Astrocyte (in vitro differentiated cells and primary cell): ENCODE measurements at regions not wholly inside any gene's neighbourhood (a gene's known extent, or its start where the extent isn't known, plus 50 kb on each side); places are given as distances from the start of the nearest gene placed in this dataset.
A peak's percentile ranks its signal among the peaks of the same experiment; 100 is the strongest.

ENCODE experiments used
- DNase-seq: peaks from one replicate; pipeline ENCODE4 v3.0.0-alpha.2; 2010; ENCODE audit warnings: low read depth
- FAIRE-seq: peaks from 2 replicates; lab custom pipeline; 2011; peaks lifted over from hg19 to GRCh38; lab: Jason Lieb, UNC
- H2AFZ ChIP-seq: 2 replicates; pipeline ENCODE4 v1.6.0; 2012; ENCODE audit warnings: low read depth, low read length, inconsistent platforms
- H3K27ac ChIP-seq: 2 replicates; pipeline ENCODE4 v1.5.1; 2011; ENCODE audit warnings: low read depth, low read length, inconsistent platforms
- H3K27me3 ChIP-seq: 2 replicates; pipeline ENCODE4 v1.6.0; 2011; ENCODE audit warnings: low read length, inconsistent platforms; ENCODE audit not compliant: insufficient read depth
- H3K36me3 ChIP-seq: 2 replicates; pipeline ENCODE4 v1.5.1; 2011; ENCODE audit warnings: low read length, inconsistent platforms; ENCODE audit not compliant: insufficient read depth
- H3K4me1 ChIP-seq: 2 replicates; pipeline ENCODE4 v1.5.1; 2011; ENCODE audit warnings: low read length, inconsistent platforms; ENCODE audit not compliant: insufficient read depth
- H3K4me2 ChIP-seq: 2 replicates; pipeline ENCODE4 v1.6.0; 2012; ENCODE audit warnings: low read length, inconsistent platforms
- H3K4me3 ChIP-seq: 2 replicates; pipeline ENCODE4 v1.5.1; 2011; ENCODE audit warnings: low read depth, mild to moderate bottlenecking, low read length, inconsistent platforms; ENCODE audit not compliant: insufficient read depth
- H3K79me2 ChIP-seq: 2 replicates; pipeline ENCODE4 v1.6.0; 2012; ENCODE audit warnings: mild to moderate bottlenecking, low read length, inconsistent platforms; ENCODE audit not compliant: insufficient read depth
- H3K9ac ChIP-seq: 2 replicates; pipeline ENCODE4 v1.6.0; 2012; ENCODE audit warnings: mild to moderate bottlenecking, low read length, inconsistent platforms
- H3K9me3 ChIP-seq: 2 replicates; pipeline ENCODE4 v1.5.1; 2012; ENCODE audit warnings: low read depth, mild to moderate bottlenecking, low read length, inconsistent platforms; ENCODE audit not compliant: insufficient read depth
- H4K20me1 ChIP-seq: 2 replicates; pipeline ENCODE4 v1.6.0; 2012; ENCODE audit warnings: low read length, inconsistent platforms; ENCODE audit not compliant: insufficient read depth
- H3K27ac Mint-ChIP-seq: one replicate; pipeline ENCODE4 v1.8.0; 2021; ENCODE audit warnings: mild to moderate bottlenecking, mixed read lengths; ENCODE audit not compliant: unreplicated experiment
- H3K27me3 Mint-ChIP-seq: one replicate; pipeline ENCODE4 v1.8.0; 2021; ENCODE audit warnings: low read depth, mixed read lengths; ENCODE audit not compliant: unreplicated experiment
- H3K36me3 Mint-ChIP-seq: one replicate; pipeline ENCODE4 v1.8.0; 2021; ENCODE audit warnings: low read depth, mixed read lengths; ENCODE audit not compliant: unreplicated experiment
- H3K4me1 Mint-ChIP-seq: one replicate; pipeline ENCODE4 v1.8.0; 2021; ENCODE audit warnings: low read depth, mixed read lengths; ENCODE audit not compliant: unreplicated experiment
- H3K4me3 Mint-ChIP-seq: one replicate; pipeline ENCODE4 v1.8.0; 2021; ENCODE audit warnings: mild to moderate bottlenecking, moderate library complexity, mixed read lengths; ENCODE audit not compliant: unreplicated experiment
- H3K9me3 Mint-ChIP-seq: one replicate; pipeline ENCODE4 v1.8.0; 2021; ENCODE audit warnings: mild to moderate bottlenecking, mixed read lengths; ENCODE audit not compliant: unreplicated experiment
- CTCF ChIP-seq: IDR thresholded peaks from 2 replicates; pipeline ENCODE4 v1.5.1; 2011; ENCODE audit warnings: low read depth, mild to moderate bottlenecking, inconsistent platforms, low read length, moderate library complexity; ENCODE audit not compliant: insufficient read depth
- EZH2 ChIP-seq: IDR thresholded peaks from 2 replicates; pipeline ENCODE4 v1.6.1; 2012; ENCODE audit warnings: mild to moderate bottlenecking, low read length, inconsistent platforms; ENCODE audit not compliant: insufficient read depth

GRCh38 chr11:111148953-111149352 lies 96.6 kb upstream of the POU2AF2 start:
- no peaks in the 10 kb centered on the region for H3K36me3 Mint-ChIP-seq
- no peaks in the 10 kb centered on the region for H3K27me3 ChIP-seq
- no peak overlapping the region for H3K27ac ChIP-seq
- no peaks in the 10 kb centered on the region for H3K4me1 ChIP-seq
- no peaks in the 10 kb centered on the region for H3K36me3 ChIP-seq
- peaks cover 3% of the 10 kb centered on the region for H3K4me1 Mint-ChIP-seq
- H3K9me3 Mint-ChIP-seq, result no peaks in the 10 kb centered on the region
- no peak overlapping the region for H3K4me3 Mint-ChIP-seq
- FAIRE-seq (no peak), DNase-seq (peak; percentile 11)
- H3K27me3 Mint-ChIP-seq, result no peaks in the 10 kb centered on the region
- no peaks in the 10 kb centered on the region for H4K20me1 ChIP-seq
- no peaks in the 10 kb centered on the region for H3K9me3 ChIP-seq
- no peak overlapping the region for H3K9ac ChIP-seq
- TF ChIP-seq EZH2 (no peak), CTCF (no peak)
- no peak overlapping the region for H3K4me2 ChIP-seq
- H3K4me3 ChIP-seq, result no peak overlapping the region
- no peak overlapping the region for H2AFZ ChIP-seq
- no peak overlapping the region for H3K27ac Mint-ChIP-seq
- H3K79me2 ChIP-seq, result no peaks in the 10 kb centered on the region

GRCh38 chr11:111148121-111148520 lies 97.4 kb upstream of the POU2AF2 start:
- DNase-seq (no peak), FAIRE-seq (no peak)
- Histone ChIP-seq H3K27me3 (no peaks in the 10 kb centered on the region), H3K79me2 (no peaks in the 10 kb centered on the region), H3K4me1 (no peaks in the 10 kb centered on the region), H3K4me2 (no peak overlapping the region), H3K4me3 (no peak overlapping the region), H2AFZ (no peak overlapping the region), H3K36me3 (no peaks in the 10 kb centered on the region), H4K20me1 (no peaks in the 10 kb centered on the region), H3K27ac (no peak overlapping the region), H3K9ac (no peak overlapping the region), H3K9me3 (no peaks in the 10 kb centered on the region)
- Mint-ChIP-seq H3K4me3 (no peak overlapping the region), H3K36me3 (no peaks in the 10 kb centered on the region), H3K9me3 (no peaks in the 10 kb centered on the region), H3K27ac (no peak overlapping the region), H3K4me1 (peaks cover 3% of the 10 kb centered on the region), H3K27me3 (no peaks in the 10 kb centered on the region)
- TF ChIP-seq EZH2, result no peak

- Histone ChIP-seq H3K4me3 (no peak overlapping the region), H3K4me1 (no peaks in the 10 kb centered on the region), H3K9ac (no peak overlapping the region), H3K9me3 (no peaks in the 10 kb centered on the region), H3K4me2 (no peak overlapping the region), H3K27ac (no peak overlapping the region), H3K36me3 (no peaks in the 10 kb centered on the region), H3K27me3 (no peaks in the 10 kb centered on the region), H4K20me1 (no peaks in the 10 kb centered on the region), H2AFZ (no peak overlapping the region), H3K79me2 (no peaks in the 10 kb centered on the region)
- H3K36me3 Mint-ChIP-seq, result no peaks in the 10 kb centered on the region
- H3K4me1 Mint-ChIP-seq, result peaks cover 3% of the 10 kb centered on the region
- FAIRE-seq (no peak), DNase-seq (no peak)
- no peaks in the 10 kb centered on the region for H3K9me3 Mint-ChIP-seq
- H3K4me3 Mint-ChIP-seq, result no peak overlapping the region
- TF ChIP-seq CTCF (no peak), EZH2 (no peak)
- H3K27ac Mint-ChIP-seq, result no peak overlapping the region
- no peaks in the 10 kb centered on the region for H3K27me3 Mint-ChIP-seq
Measured at GRCh38 chr11:111137846-111138245, 107.7 kb upstream of the POU2AF2 start.
